NCI-H146 treated with DMSO at 0.1 percent for 48 hours (cell line): ENCODE measurements at regions not wholly inside any gene's neighbourhood (a gene's known extent, or its start where the extent isn't known, plus 50 kb on each side); places are given as distances from the start of the nearest gene placed in this dataset.
"Not testable (repeated sequence)": the region's sequence is repeated elsewhere in the genome, so short reads cannot be mapped to it uniquely, and the experiment has no call there.

Experiments
- DNase-seq: peaks from one replicate; lab custom pipeline; 2025; ENCODE audit not compliant: unreplicated experiment; lab: John Stamatoyannopoulos, UW

GRCh38 chrX:121283921-121284320 lies 236.5 kb downstream of the GLUD2 start:
- DNase-seq = no peak

- DNase-seq = no peak
Measured at GRCh38 chrX:121298499-121298898, 251.1 kb downstream of the GLUD2 start.

GRCh38 chrX:121301356-121301755 lies 253.9 kb downstream of the GLUD2 start:
- DNase-seq = no peak

- DNase-seq = no peak
Measured at GRCh38 chrX:121301822-121302221, 254.4 kb downstream of the GLUD2 start.

- DNase-seq = no peak
Measured at GRCh38 chrX:121307449-121307848, 260.0 kb downstream of the GLUD2 start.

- no peak for DNase-seq
Measured at GRCh38 chrX:121308276-121308805, 260.9 kb downstream of the GLUD2 start.

- no peak for DNase-seq
Measured at GRCh38 chrX:121310820-121311219, 263.4 kb downstream of the GLUD2 start.

GRCh38 chrX:121320441-121320840 lies 273.0 kb downstream of the GLUD2 start:
- no peak for DNase-seq

GRCh38 chrX:121322159-121322558 lies 274.7 kb downstream of the GLUD2 start:
- no peak for DNase-seq

- no peak for DNase-seq
Measured at GRCh38 chrX:121323337-121323736, 275.9 kb downstream of the GLUD2 start.

GRCh38 chrX:121333942-121334341 lies 286.5 kb downstream of the GLUD2 start:
- DNase-seq = no peak

- no peak for DNase-seq
Measured at GRCh38 chrX:121336831-121337421, 289.5 kb downstream of the GLUD2 start.

- DNase-seq = no peak
Measured at GRCh38 chrX:121337816-121338215, 290.4 kb downstream of the GLUD2 start.

GRCh38 chrX:121349263-121349662 lies 301.9 kb downstream of the GLUD2 start:
- no peak for DNase-seq

GRCh38 chrX:121356139-121356849 lies 308.9 kb downstream of the GLUD2 start:
- DNase-seq = peak; percentile 51

GRCh38 chrX:121356850-121357171 lies 309.4 kb downstream of the GLUD2 start:
- peak; percentile 34 for DNase-seq

GRCh38 chrX:121360280-121360679 lies 312.9 kb downstream of the GLUD2 start:
- DNase-seq = no peak

GRCh38 chrX:121365572-121366161 lies 318.3 kb downstream of the GLUD2 start:
- no peak for DNase-seq

GRCh38 chrX:121374471-121374870 lies 327.1 kb downstream of the GLUD2 start:
- no peak for DNase-seq

GRCh38 chrX:121381915-121382314 lies 334.5 kb downstream of the GLUD2 start:
- not testable (repeated sequence) for DNase-seq

- DNase-seq = no peak
Measured at GRCh38 chrX:121389976-121390714, 342.7 kb downstream of the GLUD2 start.

GRCh38 chrX:121405826-121406225 lies 358.4 kb downstream of the GLUD2 start:
- no peak for DNase-seq
